Epithelial cell of proximal tubule (primary cell): ENCODE measurements at regions not wholly inside any gene's neighbourhood (a gene's known extent, or its start where the extent isn't known, plus 50 kb on each side); places are given as distances from the start of the nearest gene placed in this dataset.

Experiments
- DNase-seq: peaks from one replicate; pipeline ENCODE4 v3.0.0-alpha.2; 2011; ENCODE audit warnings: low read depth
- H3K4me3 ChIP-seq: 2 replicates; pipeline ENCODE4 v1.5.1; 2011; ENCODE audit warnings: low read depth, mild to moderate bottlenecking, low read length
- TF ChIP-seq, protein P1 (sequence below): conservative IDR thresholded peaks from 2 replicates; pipeline ENCODE4 v1.5.1; 2012; ENCODE audit warnings: low read depth, mild to moderate bottlenecking, low read length

DNA sequence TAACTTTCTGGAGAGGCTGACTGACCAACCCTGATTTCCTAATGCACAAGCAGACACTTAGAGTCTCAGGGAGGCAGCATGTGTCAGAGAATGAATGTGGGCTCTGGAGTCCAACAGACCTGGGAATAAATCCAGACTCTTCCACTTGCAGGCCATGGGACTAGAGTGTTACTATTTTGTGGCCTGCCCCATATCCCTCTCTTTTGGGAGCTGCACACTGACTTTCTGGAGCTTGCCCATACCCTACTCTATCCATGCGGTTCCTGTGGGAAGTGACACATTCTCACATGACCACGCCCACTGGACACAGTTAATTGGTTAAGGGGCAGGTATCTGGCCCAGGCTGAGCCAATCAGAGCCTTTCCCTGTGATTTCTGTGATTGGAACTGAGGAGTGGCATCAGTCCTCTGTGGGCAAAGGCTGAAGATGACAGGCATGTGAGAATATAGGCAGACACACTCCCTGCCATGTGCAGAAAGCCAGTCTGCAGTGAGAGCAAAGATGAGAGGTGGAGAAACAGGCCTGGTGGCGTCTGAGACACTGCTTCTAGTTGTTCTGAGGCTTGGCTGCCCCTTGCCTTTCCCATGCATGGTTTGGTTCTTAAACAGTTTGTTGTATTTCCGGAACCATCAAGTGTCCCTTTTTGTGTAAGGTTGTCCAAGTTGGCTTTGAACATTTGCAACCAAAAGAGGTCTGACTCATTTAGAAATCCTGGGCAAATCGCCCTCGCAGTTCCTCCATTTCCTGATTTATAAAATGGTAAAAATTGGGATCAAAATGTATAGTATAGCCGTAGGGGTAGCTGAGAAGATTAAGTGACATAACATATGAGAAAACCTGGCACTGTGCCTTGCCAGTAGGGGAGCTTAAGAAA, 125.6 kb downstream of the CDC5L start:
- no peak for DNase-seq
- TF ChIP-seq, protein P1, sequence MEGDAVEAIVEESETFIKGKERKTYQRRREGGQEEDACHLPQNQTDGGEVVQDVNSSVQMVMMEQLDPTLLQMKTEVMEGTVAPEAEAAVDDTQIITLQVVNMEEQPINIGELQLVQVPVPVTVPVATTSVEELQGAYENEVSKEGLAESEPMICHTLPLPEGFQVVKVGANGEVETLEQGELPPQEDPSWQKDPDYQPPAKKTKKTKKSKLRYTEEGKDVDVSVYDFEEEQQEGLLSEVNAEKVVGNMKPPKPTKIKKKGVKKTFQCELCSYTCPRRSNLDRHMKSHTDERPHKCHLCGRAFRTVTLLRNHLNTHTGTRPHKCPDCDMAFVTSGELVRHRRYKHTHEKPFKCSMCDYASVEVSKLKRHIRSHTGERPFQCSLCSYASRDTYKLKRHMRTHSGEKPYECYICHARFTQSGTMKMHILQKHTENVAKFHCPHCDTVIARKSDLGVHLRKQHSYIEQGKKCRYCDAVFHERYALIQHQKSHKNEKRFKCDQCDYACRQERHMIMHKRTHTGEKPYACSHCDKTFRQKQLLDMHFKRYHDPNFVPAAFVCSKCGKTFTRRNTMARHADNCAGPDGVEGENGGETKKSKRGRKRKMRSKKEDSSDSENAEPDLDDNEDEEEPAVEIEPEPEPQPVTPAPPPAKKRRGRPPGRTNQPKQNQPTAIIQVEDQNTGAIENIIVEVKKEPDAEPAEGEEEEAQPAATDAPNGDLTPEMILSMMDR = no peak
- H3K4me3 ChIP-seq = no peak overlapping the region

DNA sequence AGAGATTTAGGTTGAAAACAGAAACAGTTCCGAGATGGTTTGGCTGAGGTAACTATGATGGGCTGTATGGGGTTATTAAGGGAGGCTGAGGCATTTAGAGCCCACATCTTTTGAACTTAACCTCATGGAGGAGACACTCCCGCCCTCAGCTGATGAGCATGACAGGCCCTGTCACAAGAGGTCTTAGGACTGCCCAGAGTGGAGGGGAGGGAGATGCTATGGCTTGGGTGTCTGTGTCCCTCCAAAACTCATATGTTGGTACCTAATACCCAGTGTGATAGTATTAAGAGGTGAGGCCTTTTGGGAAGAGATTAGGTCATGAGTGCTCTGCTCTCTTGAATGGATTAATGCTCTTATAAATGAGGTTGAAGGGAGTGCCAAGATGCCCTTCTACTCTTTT, 126.6 kb downstream of the CDC5L start:
- TF ChIP-seq, protein P1 = no peak
- H3K4me3 ChIP-seq = no peak overlapping the region
- no peak for DNase-seq

DNA sequence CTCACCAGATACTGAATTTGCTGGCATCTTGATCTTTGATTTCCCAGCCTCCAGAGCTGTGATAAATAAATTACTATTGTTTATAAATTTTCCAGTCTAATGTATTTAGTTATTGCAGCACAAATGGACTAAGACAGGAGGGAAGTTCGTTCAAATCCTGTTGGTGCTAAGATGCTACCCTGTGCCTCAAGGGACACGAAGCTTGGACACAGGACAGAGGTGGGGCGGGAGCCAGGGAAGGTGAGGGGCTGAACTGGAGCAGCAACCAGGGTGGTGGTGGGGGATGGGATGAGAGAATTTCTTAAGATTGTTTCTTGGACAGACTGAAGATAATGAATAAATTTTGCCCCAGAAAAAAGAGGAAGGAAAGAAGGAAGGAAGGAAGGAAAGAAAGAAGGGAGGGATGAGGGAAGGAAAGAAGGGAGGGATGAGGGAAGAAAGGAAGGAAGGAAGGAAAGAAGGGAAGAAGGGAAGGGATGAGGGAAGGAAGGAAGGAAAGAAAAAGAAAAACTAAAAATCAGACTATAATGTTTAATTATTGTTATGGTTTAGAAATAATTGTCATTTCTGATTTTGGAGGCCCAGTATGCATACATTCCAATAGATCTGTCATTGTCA, 127.2 kb downstream of the CDC5L start:
- DNase-seq = no peak
- TF ChIP-seq, protein P1 = no peak
- H3K4me3 ChIP-seq = no peak overlapping the region

DNA sequence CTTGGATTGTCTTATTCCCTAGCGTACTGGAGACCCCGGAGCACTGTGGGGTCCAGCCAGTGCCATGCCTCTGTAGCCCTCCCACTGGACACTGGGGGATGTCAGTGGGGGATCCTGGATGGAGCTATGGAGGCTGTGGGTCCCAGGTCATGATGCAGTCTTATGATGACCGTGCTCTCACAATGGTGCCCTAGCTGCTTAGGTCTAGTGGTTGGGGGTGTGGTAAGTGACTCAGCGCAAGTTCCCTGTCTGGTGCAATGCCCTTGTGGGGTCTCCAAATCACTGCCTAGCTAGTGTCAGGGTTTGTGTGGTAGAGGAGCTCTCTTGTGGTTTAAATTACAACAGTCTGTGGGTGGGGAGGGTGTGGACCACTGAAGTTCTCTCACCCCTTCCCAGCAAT, 135.4 kb downstream of the CDC5L start:
- no peak for DNase-seq
- H3K4me3 ChIP-seq = no peak overlapping the region
- TF ChIP-seq, protein P1 = no peak

DNA sequence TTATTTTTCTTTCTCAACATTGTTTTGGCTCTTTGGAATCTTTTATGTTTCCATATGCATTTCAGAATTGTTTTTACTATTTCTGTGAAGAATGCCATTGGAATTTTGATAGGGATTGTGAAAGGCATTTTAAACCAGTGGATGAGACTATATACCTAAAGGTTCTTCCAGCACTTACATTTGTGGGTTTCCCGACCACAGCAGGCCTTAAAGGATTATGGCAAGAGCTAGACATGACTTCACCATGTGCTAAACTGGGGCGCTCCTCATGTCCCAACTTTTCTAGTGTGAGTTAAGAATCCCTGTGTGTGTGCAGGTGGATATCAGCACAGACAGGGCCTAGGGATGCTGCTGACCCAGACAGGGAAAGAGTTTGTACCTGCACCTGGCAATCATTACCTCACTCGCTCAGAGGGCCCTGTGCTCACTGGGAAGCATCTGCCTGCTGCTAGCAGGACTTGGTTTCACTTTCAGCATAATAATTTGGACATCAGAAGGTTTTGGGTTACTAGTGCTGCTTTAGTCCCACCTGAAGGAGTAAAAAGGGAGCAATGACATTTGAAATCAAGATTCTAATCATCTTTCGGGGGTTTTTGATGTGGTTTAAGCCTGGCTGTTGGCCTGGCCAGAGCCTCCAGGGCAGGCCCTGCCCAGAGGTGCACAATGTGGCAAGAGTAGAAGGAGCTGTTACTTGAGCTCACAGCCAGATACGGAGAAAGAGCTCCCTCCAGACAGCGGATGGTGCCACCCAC, 137.1 kb downstream of the CDC5L start:
- DNase-seq = no peak
- TF ChIP-seq, protein P1 = no peak
- H3K4me3 ChIP-seq = no peak overlapping the region

DNA sequence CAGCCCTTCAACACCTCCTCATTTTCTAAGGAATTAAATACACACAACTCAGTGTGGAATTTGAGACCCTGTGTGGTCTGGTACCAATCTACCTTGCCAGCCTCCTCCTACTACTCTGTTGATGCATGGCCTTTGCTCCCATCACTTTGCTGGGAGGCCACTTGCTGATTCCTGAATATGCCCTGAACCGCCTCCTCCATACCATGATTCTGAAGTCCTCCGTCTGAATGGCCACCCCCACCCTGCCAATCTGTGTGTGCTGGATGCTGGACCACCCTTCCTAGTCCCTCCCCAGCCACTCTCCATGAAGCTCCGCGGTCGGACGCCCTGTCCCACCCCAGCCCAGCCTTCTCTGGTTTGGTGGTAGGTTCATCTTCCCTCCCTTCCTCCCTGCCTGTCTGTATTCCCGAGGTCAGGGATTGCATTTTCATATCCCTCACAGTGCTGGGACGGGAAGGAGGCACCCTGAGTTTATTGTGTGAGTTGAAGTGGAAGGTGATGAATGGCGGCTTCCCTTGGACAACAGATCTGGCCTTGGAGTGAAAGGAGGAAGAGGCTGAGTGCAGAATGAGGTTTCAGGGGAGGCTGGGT, 138.3 kb downstream of the CDC5L start:
- TF ChIP-seq, protein P1 = no peak
- no peak overlapping the region for H3K4me3 ChIP-seq
- no peak for DNase-seq
